ENCODE measurements at regions not wholly inside any gene's neighbourhood (a gene's known extent, or its start where the extent isn't known, plus 50 kb on each side); places are given as distances from the start of the nearest gene placed in this dataset.

- Histone ChIP-seq H3K36me3 (ENCODE audit: insufficient read depth, low read length) (no peaks in the 10 kb centered on the region), H3K27me3 (ENCODE audit: insufficient read depth, low read length) (no peaks in the 10 kb centered on the region), H3K9me3 (ENCODE audit: insufficient read depth, low read depth, low read length) (no peaks in the 10 kb centered on the region), H3K4me1 (ENCODE audit: insufficient read depth, low read length) (no peaks in the 10 kb centered on the region), H3K27ac (ENCODE audit: low read depth, low read length) (no peak overlapping the region), H3K9ac (ENCODE audit: low read depth, low read length) (no peak overlapping the region), H3K4me3 (ENCODE audit: low read length) (no peak overlapping the region)
- 85% methylated on average over 2 of the region's 3 CpGs for WGBS
Observed at GRCh38 chr5:20498926-20499325, 510.9 kb upstream of the CDH18 start.

- H3K4me1 ChIP-seq (ENCODE audit: insufficient read depth, low read length): no peaks in the 10 kb centered on the region
- WGBS: 100% methylated on average over 1 of the region's 1 CpG
- H3K4me3 ChIP-seq (ENCODE audit: low read length): no peak overlapping the region
- no peaks in the 10 kb centered on the region for H3K27me3 ChIP-seq (ENCODE audit: insufficient read depth, low read length)
- H3K36me3 ChIP-seq (ENCODE audit: insufficient read depth, low read length): no peaks in the 10 kb centered on the region
- no peak overlapping the region for H3K27ac ChIP-seq (ENCODE audit: low read depth, low read length)
- H3K9ac ChIP-seq (ENCODE audit: low read depth, low read length): no peak overlapping the region
- H3K9me3 ChIP-seq (ENCODE audit: insufficient read depth, low read depth, low read length): no peaks in the 10 kb centered on the region
Observed at GRCh38 chr5:20498102-20498501, 510.1 kb upstream of the CDH18 start.

GRCh38 chr5:20497356-20497755, 509.4 kb upstream of the CDH18 start:
- no peak overlapping the region for H3K9ac ChIP-seq (ENCODE audit: low read depth, low read length)
- no peaks in the 10 kb centered on the region for H3K9me3 ChIP-seq (ENCODE audit: insufficient read depth, low read depth, low read length)
- WGBS: 100% methylated on average over 1 of the region's 2 CpGs
- no peak overlapping the region for H3K4me3 ChIP-seq (ENCODE audit: low read length)
- no peaks in the 10 kb centered on the region for H3K4me1 ChIP-seq (ENCODE audit: insufficient read depth, low read length)
- H3K27ac ChIP-seq (ENCODE audit: low read depth, low read length): no peak overlapping the region
- no peaks in the 10 kb centered on the region for H3K27me3 ChIP-seq (ENCODE audit: insufficient read depth, low read length)
- no peaks in the 10 kb centered on the region for H3K36me3 ChIP-seq (ENCODE audit: insufficient read depth, low read length)

GRCh38 chr5:20494706-20495105, 506.7 kb upstream of the CDH18 start:
- Histone ChIP-seq H3K4me1 (ENCODE audit: insufficient read depth, low read length) (no peaks in the 10 kb centered on the region), H3K9ac (ENCODE audit: low read depth, low read length) (no peak overlapping the region), H3K36me3 (ENCODE audit: insufficient read depth, low read length) (no peaks in the 10 kb centered on the region), H3K9me3 (ENCODE audit: insufficient read depth, low read depth, low read length) (no peaks in the 10 kb centered on the region), H3K4me3 (ENCODE audit: low read length) (no peak overlapping the region), H3K27ac (ENCODE audit: low read depth, low read length) (no peak overlapping the region), H3K27me3 (ENCODE audit: insufficient read depth, low read length) (no peaks in the 10 kb centered on the region)
- 96% methylated on average over 4 of the region's 5 CpGs for WGBS

- Histone ChIP-seq H3K27ac (ENCODE audit: low read depth, low read length) (no peak overlapping the region), H3K9ac (ENCODE audit: low read depth, low read length) (no peak overlapping the region), H3K27me3 (ENCODE audit: insufficient read depth, low read length) (no peaks in the 10 kb centered on the region), H3K36me3 (ENCODE audit: insufficient read depth, low read length) (no peaks in the 10 kb centered on the region), H3K4me3 (ENCODE audit: low read length) (no peak overlapping the region), H3K4me1 (ENCODE audit: insufficient read depth, low read length) (no peaks in the 10 kb centered on the region; the same call in 1 of the 2 replicates), H3K9me3 (ENCODE audit: insufficient read depth, low read depth, low read length) (no peaks in the 10 kb centered on the region)
- 90% methylated on average over 4 of the region's 4 CpGs for WGBS
Observed at GRCh38 chr5:20486826-20487225, 498.8 kb upstream of the CDH18 start.

GRCh38 chr5:20476016-20476415, 488.0 kb upstream of the CDH18 start:
- Histone ChIP-seq H3K9ac (ENCODE audit: low read depth, low read length) (no peak overlapping the region), H3K9me3 (ENCODE audit: insufficient read depth, low read depth, low read length) (no peaks in the 10 kb centered on the region), H3K27me3 (ENCODE audit: insufficient read depth, low read length) (no peaks in the 10 kb centered on the region), H3K36me3 (ENCODE audit: insufficient read depth, low read length) (no peaks in the 10 kb centered on the region), H3K4me1 (ENCODE audit: insufficient read depth, low read length) (no peaks in the 10 kb centered on the region), H3K27ac (ENCODE audit: low read depth, low read length) (no peak overlapping the region), H3K4me3 (ENCODE audit: low read length) (no peak overlapping the region)
- WGBS: no CpG with 5 or more reads among the region's 1 CpG

GRCh38 chr5:20470997-20471396, 483.0 kb upstream of the CDH18 start:
- no peak overlapping the region for H3K27ac ChIP-seq (ENCODE audit: low read depth, low read length)
- no peaks in the 10 kb centered on the region for H3K4me1 ChIP-seq (ENCODE audit: insufficient read depth, low read length)
- no peaks in the 10 kb centered on the region for H3K27me3 ChIP-seq (ENCODE audit: insufficient read depth, low read length)
- 85% methylated on average over 1 of the region's 1 CpG for WGBS
- H3K9ac ChIP-seq (ENCODE audit: low read depth, low read length): no peak overlapping the region
- no peaks in the 10 kb centered on the region for H3K36me3 ChIP-seq (ENCODE audit: insufficient read depth, low read length)
- no peak overlapping the region for H3K4me3 ChIP-seq (ENCODE audit: low read length)
- no peaks in the 10 kb centered on the region for H3K9me3 ChIP-seq (ENCODE audit: insufficient read depth, low read depth, low read length)

- no peak overlapping the region for H3K9ac ChIP-seq (ENCODE audit: low read depth, low read length)
- no peaks in the 10 kb centered on the region for H3K9me3 ChIP-seq (ENCODE audit: insufficient read depth, low read depth, low read length)
- WGBS: 86% methylated on average over 2 of the region's 2 CpGs
- H3K36me3 ChIP-seq (ENCODE audit: insufficient read depth, low read length): no peaks in the 10 kb centered on the region
- H3K27ac ChIP-seq (ENCODE audit: low read depth, low read length): no peak overlapping the region
- H3K4me3 ChIP-seq (ENCODE audit: low read length): no peak overlapping the region
- H3K27me3 ChIP-seq (ENCODE audit: insufficient read depth, low read length): no peaks in the 10 kb centered on the region
- H3K4me1 ChIP-seq (ENCODE audit: insufficient read depth, low read length): no peaks in the 10 kb centered on the region
Observed at GRCh38 chr5:20469792-20470191, 481.8 kb upstream of the CDH18 start.

- Histone ChIP-seq H3K9me3 (ENCODE audit: insufficient read depth, low read depth, low read length) (no peaks in the 10 kb centered on the region), H3K36me3 (ENCODE audit: insufficient read depth, low read length) (no peaks in the 10 kb centered on the region), H3K9ac (ENCODE audit: low read depth, low read length) (no peak overlapping the region), H3K27me3 (ENCODE audit: insufficient read depth, low read length) (no peaks in the 10 kb centered on the region), H3K27ac (ENCODE audit: low read depth, low read length) (no peak overlapping the region), H3K4me3 (ENCODE audit: low read length) (no peak overlapping the region), H3K4me1 (ENCODE audit: insufficient read depth, low read length) (no peaks in the 10 kb centered on the region)
- 82% methylated on average over 2 of the region's 3 CpGs for WGBS
Observed at GRCh38 chr5:20469390-20469789, 481.4 kb upstream of the CDH18 start.

- no peaks in the 10 kb centered on the region for H3K4me1 ChIP-seq (ENCODE audit: insufficient read depth, low read length)
- no peak overlapping the region for H3K27ac ChIP-seq (ENCODE audit: low read depth, low read length)
- H3K27me3 ChIP-seq (ENCODE audit: insufficient read depth, low read length): no peaks in the 10 kb centered on the region
- H3K9me3 ChIP-seq (ENCODE audit: insufficient read depth, low read depth, low read length): no peaks in the 10 kb centered on the region
- no CpG with 5 or more reads among the region's 1 CpG for WGBS
- H3K9ac ChIP-seq (ENCODE audit: low read depth, low read length): no peak overlapping the region
- H3K36me3 ChIP-seq (ENCODE audit: insufficient read depth, low read length): no peaks in the 10 kb centered on the region
- H3K4me3 ChIP-seq (ENCODE audit: low read length): no peak overlapping the region
Observed at GRCh38 chr5:20466512-20466911, 478.5 kb upstream of the CDH18 start.

- WGBS: 84% methylated on average over 4 of the region's 4 CpGs
- Histone ChIP-seq H3K27ac (ENCODE audit: low read depth, low read length) (no peak overlapping the region), H3K36me3 (ENCODE audit: insufficient read depth, low read length) (no peaks in the 10 kb centered on the region), H3K27me3 (ENCODE audit: insufficient read depth, low read length) (no peaks in the 10 kb centered on the region), H3K9ac (ENCODE audit: low read depth, low read length) (no peak overlapping the region), H3K4me3 (ENCODE audit: low read length) (no peak overlapping the region), H3K4me1 (ENCODE audit: insufficient read depth, low read length) (no peaks in the 10 kb centered on the region), H3K9me3 (ENCODE audit: insufficient read depth, low read depth, low read length) (no peaks in the 10 kb centered on the region)
Observed at GRCh38 chr5:20463206-20463605, 475.2 kb upstream of the CDH18 start.

GRCh38 chr5:20446121-20446520, 458.1 kb upstream of the CDH18 start:
- Histone ChIP-seq H3K4me3 (ENCODE audit: low read length) (no peak overlapping the region), H3K4me1 (ENCODE audit: insufficient read depth, low read length) (0 out of 2 replicates have a peak, but pooled peaks cover 6% of the 10 kb centered on the region)
- 98% methylated on average over 3 of the region's 3 CpGs for WGBS

More at GRCh38 chr5:20446121-20446520, 458.1 kb upstream of the CDH18 start:
- Histone ChIP-seq H3K27ac (ENCODE audit: low read depth, low read length) (no peak overlapping the region), H3K9ac (ENCODE audit: low read depth, low read length) (no peak overlapping the region), H3K36me3 (ENCODE audit: insufficient read depth, low read length) (no peaks in the 10 kb centered on the region), H3K9me3 (ENCODE audit: insufficient read depth, low read depth, low read length) (no peaks in the 10 kb centered on the region), H3K27me3 (ENCODE audit: insufficient read depth, low read length) (no peaks in the 10 kb centered on the region)
